ENCODE measurements at regions not wholly inside any gene's neighbourhood (a gene's known extent, or its start where the extent isn't known, plus 50 kb on each side); places are given as distances from the start of the nearest gene placed in this dataset.

DNA sequence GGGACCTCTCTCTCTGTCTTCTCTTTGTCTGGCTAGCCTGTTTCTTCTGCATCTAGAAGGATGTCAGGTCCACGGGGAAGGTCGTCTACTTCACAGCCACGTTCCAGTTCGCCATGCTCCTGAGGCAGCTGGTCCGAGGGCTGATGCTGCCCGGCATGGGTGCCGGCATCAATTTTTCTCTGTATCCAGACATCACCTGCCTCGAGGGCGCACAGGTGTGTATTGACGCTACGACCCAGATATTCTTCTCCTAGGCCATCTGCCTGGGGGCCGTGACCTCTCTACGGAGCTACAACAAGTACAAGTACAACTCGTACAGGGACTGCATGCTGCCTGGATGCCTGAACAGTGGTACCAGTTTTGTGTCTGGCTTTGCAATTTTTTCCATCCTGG lies 841.6 kb upstream of the TMPRSS15 start:
- TF ChIP-seq, protein P1, sequence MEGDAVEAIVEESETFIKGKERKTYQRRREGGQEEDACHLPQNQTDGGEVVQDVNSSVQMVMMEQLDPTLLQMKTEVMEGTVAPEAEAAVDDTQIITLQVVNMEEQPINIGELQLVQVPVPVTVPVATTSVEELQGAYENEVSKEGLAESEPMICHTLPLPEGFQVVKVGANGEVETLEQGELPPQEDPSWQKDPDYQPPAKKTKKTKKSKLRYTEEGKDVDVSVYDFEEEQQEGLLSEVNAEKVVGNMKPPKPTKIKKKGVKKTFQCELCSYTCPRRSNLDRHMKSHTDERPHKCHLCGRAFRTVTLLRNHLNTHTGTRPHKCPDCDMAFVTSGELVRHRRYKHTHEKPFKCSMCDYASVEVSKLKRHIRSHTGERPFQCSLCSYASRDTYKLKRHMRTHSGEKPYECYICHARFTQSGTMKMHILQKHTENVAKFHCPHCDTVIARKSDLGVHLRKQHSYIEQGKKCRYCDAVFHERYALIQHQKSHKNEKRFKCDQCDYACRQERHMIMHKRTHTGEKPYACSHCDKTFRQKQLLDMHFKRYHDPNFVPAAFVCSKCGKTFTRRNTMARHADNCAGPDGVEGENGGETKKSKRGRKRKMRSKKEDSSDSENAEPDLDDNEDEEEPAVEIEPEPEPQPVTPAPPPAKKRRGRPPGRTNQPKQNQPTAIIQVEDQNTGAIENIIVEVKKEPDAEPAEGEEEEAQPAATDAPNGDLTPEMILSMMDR (conservative IDR thresholded peaks at IDR 0.05; ENCODE audit: low read length), result no peak
- no peak for TF ChIP-seq EZH2phosphoT487 (IDR thresholded peaks at IDR 0.05; ENCODE audit: borderline replicate concordance, low read depth, low read length)

Data from OCI-LY7 (cell line).